GM19238 (cell line): ENCODE measurements at regions not wholly inside any gene's neighbourhood (a gene's known extent, or its start where the extent isn't known, plus 50 kb on each side); places are given as distances from the start of the nearest gene placed in this dataset.

Source experiments
- DNase-seq: peaks from one replicate; pipeline ENCODE4 v3.0.0; 2011; ENCODE audit warnings: low spot score; ENCODE audit not compliant: insufficient read length

- DNase-seq = no peak
Observed at GRCh38 chr22:48250286-48250895, 1487.9 kb downstream of the TBC1D22A start.

DNA sequence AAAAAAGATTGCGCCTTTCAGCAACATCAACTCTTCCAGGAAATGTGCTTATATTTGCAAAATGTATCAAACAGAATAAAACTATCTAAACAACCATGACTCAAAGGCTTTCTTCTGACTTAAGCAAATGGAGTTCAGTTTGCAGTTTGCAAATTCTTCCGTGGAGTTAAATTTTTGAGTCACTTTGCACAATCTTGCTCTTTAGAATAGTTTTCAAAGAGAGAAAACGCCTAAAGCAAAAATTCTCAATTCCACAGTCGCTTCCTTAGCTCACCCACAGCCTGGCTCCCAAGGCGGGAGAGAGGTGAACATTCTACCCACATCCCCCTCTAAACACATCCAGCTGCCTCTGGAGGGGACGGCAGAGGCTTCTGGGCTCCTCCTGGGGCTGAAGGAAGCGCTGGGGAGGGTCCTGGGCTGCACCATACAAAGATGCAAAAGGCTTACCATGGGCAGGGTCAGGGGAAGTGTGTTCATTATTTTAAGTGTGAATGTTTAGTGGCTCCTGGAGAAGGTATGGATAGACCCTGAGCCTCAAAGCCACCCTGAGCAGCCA, 1487.3 kb downstream of the TBC1D22A start:
- DNase-seq = no peak

DNA sequence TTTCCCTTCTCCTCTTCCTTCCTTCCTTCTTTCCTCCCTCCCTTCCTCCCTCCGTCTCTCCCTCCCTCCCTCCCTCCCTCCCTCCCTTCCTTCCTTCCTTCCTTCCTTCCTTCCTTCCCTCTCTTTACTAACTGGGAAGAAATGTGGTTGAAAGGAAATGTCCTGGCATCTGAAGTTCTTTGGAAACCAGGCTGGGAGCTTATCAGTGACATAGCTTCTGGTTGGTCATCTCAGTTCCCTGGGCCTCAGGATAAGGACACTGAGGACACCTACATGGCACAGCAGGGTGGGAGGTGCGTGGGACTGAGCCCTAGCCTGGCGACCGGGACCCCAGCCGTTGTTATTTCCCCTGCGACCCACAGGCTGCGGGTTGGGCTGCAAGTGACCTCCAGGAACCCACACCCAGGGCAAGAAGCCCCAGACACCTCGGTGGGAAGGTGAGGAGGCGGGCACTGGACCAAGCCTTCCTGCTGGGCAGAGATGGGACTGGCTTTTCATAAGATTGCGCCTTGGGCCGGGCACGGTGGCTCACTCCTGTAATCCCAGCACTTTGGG, 1486.5 kb downstream of the TBC1D22A start:
- no peak for DNase-seq

DNA sequence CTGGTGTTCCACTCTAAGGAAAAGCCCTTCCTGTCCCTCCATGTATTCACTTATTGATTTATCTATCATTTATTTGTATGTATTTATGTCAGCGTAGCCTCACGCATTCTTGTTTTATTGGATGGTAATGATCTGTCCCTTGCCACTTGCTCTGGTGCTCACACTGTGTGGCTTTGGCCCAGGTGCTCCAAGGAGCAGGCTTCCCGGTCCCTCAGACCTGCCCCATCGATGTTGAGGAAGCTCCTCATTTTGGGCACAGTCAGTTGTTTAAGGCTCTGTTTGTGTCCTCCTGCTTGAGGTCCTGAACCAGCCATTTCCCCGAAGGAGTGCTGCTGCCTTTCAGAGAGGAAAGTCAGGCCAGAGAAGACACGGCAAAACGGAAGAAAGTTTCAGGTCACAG, 1485.4 kb downstream of the TBC1D22A start:
- no peak for DNase-seq

DNA sequence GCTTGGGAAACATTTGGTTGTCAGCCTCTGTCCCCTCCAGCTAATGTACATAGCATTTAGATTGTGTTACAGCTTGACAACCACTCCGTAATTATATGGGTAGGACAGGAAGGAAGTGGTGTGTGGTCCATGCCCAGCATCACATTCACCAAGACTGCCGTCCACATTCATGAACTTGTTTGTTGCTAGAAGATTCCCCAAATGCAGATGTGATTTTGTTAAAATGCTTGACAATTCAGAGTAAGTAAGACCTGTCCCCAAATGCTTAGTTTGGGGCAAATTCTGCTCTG, 1482.7 kb downstream of the TBC1D22A start:
- DNase-seq = no peak

DNA sequence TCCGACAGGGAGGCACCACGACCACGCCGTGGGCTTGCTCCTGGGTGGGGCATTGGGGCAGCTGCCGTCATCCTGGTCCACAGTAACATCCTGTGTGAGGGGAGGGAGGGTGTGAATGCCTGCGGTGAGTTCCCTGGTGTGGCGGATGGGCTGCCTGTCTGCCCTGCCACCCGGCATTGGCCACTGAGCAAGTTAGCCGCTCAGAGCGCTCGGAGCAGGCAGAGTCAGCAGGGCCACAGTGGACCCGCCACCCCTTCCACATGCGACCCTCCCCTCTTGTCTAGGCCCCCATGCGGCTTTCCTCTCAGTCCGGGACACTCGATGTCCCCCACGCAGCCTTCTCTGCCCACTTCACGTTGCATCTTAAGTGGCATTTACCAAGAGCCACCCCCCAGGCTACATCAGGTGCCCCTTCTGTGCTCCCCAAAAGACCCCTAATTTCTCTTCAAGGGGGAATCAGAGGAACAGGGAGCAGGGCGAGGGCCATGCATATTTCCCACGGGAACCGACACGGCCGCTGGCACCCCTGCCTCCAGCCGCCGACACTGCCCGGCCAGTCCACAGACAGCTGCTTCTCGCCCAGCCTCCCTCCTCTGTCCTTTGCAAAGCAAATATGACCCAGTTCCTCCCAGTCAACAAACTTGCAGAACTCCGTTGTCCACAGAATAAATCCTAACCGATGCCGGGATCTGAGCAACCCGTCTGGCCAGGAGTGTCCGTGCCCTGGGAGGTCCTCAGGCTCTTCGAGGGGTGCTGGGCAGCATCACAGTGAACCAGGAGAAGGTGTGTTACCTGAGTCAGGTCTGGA, 1482.1 kb downstream of the TBC1D22A start:
- DNase-seq = no peak

DNA sequence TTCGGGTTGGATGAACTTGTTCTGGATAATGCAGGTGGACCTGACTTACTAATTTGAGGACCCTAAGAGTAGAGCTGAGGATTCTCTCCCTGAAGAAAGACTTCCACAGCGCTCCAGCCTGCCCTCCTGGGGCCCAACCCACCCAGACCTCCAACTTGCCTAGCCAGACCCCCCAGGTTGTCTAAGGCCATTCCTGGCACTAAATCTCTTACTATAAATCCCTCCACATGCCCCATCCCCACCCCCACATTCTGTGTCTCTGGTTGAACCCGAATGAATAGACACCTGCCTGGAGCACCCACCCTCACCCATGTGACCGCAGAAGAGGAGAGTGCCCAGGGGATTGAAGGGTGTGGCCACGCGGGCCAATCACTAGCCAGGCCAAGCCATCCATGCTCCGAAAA, 1480.0 kb downstream of the TBC1D22A start:
- DNase-seq = no peak

GRCh38 chr22:48241658-48242057, 1479.2 kb downstream of the TBC1D22A start:
- DNase-seq = no peak

DNA sequence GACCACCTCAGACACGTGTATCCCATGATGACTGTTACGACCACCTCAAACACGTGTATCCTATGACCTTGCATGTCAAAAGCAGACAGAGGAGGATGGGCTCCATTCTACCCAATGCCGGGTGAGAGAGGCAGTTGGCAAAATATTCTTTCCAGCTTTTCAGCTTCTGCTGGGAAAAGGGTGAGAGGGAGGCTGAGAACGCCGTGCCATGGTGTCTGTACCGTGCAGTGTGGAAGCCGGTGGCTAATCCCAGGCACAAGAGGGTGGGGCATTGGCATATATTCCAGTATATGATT, 1478.4 kb downstream of the TBC1D22A start:
- no peak for DNase-seq

DNA sequence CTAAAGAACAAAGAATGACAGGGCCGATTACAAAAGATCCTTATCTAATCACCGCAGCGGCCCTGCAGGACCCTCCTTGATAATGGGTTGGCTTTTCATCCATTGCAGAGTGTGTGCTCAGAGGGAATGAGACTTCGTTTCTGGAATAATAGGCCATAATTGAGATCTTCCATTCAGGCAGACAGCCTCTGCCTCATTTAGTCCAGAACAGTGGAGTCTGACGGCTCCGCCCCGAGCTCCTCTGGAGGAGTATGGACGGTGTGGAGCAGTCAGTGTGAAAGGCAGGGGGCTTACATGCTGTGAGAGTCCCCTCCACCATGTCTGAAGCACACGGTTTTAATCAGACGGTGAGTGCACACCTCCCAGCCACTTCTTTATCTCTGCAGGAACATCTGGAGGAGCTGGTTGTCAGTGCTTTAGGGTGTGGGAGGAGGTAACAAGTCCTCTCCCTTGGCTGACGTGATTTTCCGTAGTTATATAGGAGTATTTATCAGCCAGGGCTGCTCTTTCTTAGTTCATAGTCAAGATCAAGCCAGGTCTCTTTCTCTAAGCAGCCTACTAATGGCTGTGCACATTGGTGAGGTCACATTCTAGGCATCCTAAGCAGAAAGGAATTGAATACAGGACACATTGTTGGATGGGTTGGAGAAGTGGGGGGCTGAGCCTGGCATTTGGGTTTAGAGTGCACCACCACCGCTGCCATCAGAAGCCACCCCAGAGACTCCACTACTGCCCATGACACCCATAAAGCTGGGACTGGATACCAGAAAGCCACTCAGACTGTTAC, 1477.9 kb downstream of the TBC1D22A start:
- no peak for DNase-seq

DNA sequence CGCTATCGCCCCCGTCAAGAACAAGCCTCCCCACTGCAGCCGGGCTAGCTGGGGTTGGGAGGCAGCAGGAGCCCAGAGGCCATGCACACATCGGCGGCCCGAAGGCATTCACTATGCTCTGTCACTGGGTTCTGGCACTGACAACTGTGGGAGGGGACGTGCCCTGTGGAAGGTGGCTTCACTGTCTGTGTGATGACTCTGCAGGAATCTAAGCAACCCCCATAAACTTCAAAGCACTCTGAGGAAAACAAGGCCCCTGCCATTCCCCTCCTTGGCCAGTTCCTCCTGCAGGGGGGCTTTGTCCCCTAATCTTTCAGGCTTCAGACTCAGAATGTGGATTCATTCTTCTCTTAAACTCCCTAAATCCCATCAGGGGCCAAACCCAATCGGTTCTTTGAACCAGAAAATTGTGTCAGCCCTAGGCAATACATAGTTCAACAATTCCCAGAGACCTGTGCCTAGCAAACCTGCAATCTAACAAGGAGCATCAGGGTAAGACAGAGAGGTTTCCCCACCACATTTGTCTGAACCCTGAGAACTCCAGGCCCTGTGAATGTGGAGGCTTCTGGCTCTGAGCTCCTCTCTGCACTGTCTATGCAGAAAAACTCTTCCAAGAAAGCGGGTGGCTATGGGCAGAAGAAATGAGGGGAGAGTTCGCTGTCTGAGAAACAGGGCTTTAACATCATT, 1477.2 kb downstream of the TBC1D22A start:
- DNase-seq = no peak

DNA sequence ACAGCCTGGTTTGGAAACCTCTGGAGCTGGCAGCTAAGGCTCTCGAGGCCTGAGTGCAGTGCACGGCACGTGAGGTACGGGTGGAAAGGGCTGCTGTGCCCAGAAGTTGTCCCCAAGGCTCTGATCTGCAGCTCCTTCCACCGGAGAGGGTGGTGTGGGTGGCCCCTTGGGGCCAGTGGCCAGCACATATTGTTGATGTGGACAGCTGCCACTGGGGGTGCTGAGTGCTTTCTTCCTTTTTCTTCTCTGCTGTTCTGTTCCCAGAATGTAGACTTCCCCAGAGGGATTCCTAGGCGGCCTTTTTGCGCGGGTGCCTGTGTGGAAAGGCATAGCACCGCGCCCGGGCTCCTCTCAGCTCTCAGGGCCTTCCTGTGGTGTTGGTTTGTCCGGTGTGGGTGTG, 1476.5 kb downstream of the TBC1D22A start:
- no peak for DNase-seq

DNA sequence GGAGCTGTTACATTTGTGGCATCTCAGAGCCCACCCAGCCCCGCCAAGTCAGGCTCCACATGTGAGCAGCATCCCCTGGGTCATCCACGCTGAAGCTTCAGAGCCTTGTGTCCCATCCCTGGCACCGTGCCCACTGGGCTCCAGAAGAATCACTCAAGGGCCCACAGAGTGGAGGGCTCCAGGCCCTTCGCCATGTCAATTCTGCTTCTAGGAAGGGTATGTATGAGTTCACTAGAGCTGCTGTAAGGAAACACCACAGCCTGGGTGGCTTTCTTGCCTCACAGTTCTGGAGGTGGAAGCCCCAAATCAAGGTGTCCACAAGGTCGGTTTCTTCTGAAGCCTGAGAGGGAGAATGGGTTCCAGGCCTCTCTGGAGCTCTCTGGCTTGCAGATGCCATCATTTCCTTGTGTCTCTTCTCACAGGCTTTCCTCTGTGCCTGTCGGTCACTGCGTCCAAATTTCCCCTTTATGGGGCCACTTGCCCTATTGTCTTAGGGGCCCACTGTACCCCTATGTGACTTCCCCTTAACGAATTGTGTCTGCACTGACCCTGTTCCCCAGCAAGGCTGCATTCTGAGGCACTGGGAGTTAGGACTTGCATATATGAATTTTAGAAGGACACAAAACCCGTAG, 1476.0 kb downstream of the TBC1D22A start:
- no peak for DNase-seq

- DNase-seq = no peak
Observed at GRCh38 chr22:48237466-48238283, 1475.2 kb downstream of the TBC1D22A start.

GRCh38 chr22:48236261-48236660, 1473.8 kb downstream of the TBC1D22A start:
- DNase-seq = no peak

DNA sequence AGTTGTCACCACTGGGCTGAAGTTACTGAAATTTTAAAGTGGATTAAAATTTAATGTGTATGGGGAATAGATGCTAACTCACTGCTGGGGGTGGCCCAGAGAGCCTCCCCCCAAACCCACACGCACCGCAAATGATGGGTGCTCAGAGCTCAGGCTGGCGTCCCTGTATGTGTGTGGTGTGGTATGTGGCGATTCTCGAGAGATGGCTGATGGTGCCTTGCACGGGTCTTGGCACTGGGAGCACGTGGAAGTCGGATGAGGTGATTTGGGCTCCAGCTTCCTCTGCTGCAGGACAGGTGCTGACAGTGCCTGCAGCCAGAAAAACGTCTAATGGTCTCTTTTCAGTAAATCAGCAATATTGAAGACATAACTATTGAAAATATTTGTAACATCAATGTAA, 1473.3 kb downstream of the TBC1D22A start:
- no peak for DNase-seq

DNA sequence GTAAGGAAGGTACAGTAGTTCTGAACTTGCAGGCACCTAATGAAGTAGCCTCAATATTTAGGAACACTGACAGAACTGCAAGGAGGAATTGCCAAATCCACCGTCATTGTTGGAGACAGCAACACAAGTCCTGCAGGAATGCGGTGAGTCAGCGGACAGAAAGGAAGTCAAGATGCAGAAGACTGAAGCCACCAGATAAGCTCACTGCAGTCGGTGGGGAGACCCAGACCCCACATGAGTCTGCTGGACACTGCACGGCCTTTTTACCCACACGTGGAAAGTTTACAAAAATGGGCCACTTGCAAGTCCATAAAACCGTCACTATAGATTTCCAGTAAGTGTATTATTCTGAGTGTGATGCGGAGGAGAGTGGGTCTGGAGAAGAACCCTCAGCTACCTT, 1471.6 kb downstream of the TBC1D22A start:
- no peak for DNase-seq

- DNase-seq = no peak
Observed at GRCh38 chr22:48233586-48233985, 1471.1 kb downstream of the TBC1D22A start.

DNA sequence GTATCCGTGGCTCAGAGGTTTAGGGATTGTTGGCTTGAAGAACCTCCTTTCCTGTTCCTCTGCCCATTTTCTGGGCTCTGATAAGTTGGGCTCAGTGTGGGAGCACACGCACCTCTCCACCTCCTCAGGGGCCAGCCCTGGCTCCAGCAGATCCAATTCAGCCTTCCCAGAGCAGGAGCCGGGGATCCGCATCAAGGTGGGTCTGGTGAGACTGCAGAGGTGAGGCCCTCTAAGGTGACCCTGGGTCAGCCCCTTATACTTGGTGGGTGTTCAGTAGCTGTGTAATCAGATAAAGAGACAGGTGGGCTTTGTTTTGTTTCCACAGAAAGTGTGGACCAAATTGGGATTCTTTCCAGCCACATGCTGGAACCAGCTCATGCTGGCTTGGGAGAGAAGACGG, 1466.0 kb downstream of the TBC1D22A start:
- no peak for DNase-seq

GRCh38 chr22:48227341-48228018, 1465.0 kb downstream of the TBC1D22A start:
- DNase-seq = no peak
